WTC11 (cell line): ENCODE measurements at regions not wholly inside any gene's neighbourhood (a gene's known extent, or its start where the extent isn't known, plus 50 kb on each side); places are given as distances from the start of the nearest gene placed in this dataset.

ENCODE experiments used
- ATAC-seq: fragments of 200-7000 bp; cut with Tn5 transposase; 2 replicates; pipeline ENCODE4 v1.10.0; 2021; ENCODE audit warnings: mild to moderate bottlenecking, moderate library complexity
- CTCF ChIA-PET: fragments of 300-600 bp; sonication (Branson Sonifier 250); formaldehyde crosslinking; loops from one replicate; lab custom pipeline; 2021; ENCODE audit warnings: antibody characterized with exemption; lab: Charles Lee
- POLR2A ChIA-PET: fragments of 350-600 bp; sonication (Branson Sonifier 250); formaldehyde crosslinking; loops from one replicate; lab custom pipeline; 2021; ENCODE audit warnings: antibody characterized with exemption; lab: Charles Lee
- DNase-seq: peaks from one replicate; pipeline ENCODE4 v3.0.0; 2021; ENCODE audit warnings: low spot score
- H3K27ac Mint-ChIP-seq: 2 replicates; pipeline ENCODE4 v1.8.0; 2021; ENCODE audit warnings: mixed read lengths
- H3K27me3 Mint-ChIP-seq: 2 replicates; pipeline ENCODE4 v1.8.0; 2021; ENCODE audit warnings: low read depth, mild to moderate bottlenecking, moderate library complexity, mixed read lengths
- H3K36me3 Mint-ChIP-seq: 2 replicates; pipeline ENCODE4 v1.8.0; 2021; ENCODE audit warnings: mixed read lengths
- H3K4me1 Mint-ChIP-seq: 2 replicates; pipeline ENCODE4 v1.8.0; 2022; ENCODE audit warnings: mixed read lengths
- H3K4me3 Mint-ChIP-seq: 2 replicates; pipeline ENCODE4 v1.8.0; 2021; ENCODE audit warnings: mild to moderate bottlenecking, moderate library complexity, mixed read lengths
- H3K9me3 Mint-ChIP-seq: 2 replicates; pipeline ENCODE4 v1.8.0; 2021; ENCODE audit warnings: mixed read lengths
- CBFB ChIP-seq: sonication (generic); formaldehyde crosslinking; IDR thresholded peaks from 2 replicates; pipeline ENCODE4 v1.8.1; 2022; ENCODE audit warnings: mild to moderate bottlenecking, low read depth, missing genetic modification reagents
- E2F4 ChIP-seq: sonication (generic); formaldehyde crosslinking; IDR thresholded peaks from 2 replicates; pipeline ENCODE4 v1.8.1; 2022; ENCODE audit warnings: low read depth, mild to moderate bottlenecking, moderate library complexity, missing genetic modification reagents, borderline replicate concordance
- FOXK1 ChIP-seq: sonication (generic); formaldehyde crosslinking; IDR thresholded peaks from 2 replicates; pipeline ENCODE4 v1.8.0; 2022; ENCODE audit warnings: mild to moderate bottlenecking, moderate library complexity, missing genetic modification reagents
- GABPB1 ChIP-seq: sonication (generic); formaldehyde crosslinking; IDR thresholded peaks from 2 replicates; pipeline ENCODE4 v1.8.1; 2023; ENCODE audit warnings: mild to moderate bottlenecking, missing genetic modification reagents
- GRHL2 ChIP-seq: fragments of 250-450 bp; sonication (Bioruptor Pico); IDR thresholded peaks from 2 replicates; pipeline ENCODE4 v1.8.0; 2022; ENCODE audit warnings: mild to moderate bottlenecking, moderate library complexity; ENCODE audit not compliant: insufficient replicate concordance, severe bottlenecking
- JAZF1 ChIP-seq: fragments of 250-450 bp; sonication (Bioruptor Pico); IDR thresholded peaks from 2 replicates; pipeline ENCODE4 v1.9.0; 2021; ENCODE audit warnings: moderate library complexity, mild to moderate bottlenecking, inconsistent platforms
- NR2C2 ChIP-seq: sonication (generic); formaldehyde crosslinking; IDR thresholded peaks from 2 replicates; pipeline ENCODE4 v1.8.0; 2022; ENCODE audit warnings: mild to moderate bottlenecking, missing genetic modification reagents
- RELA ChIP-seq: sonication (generic); formaldehyde crosslinking; IDR thresholded peaks from 2 replicates; pipeline ENCODE4 v1.8.1; 2022; ENCODE audit warnings: missing genetic modification reagents, mild to moderate bottlenecking, borderline replicate concordance
- RORB ChIP-seq: fragments of 250-450 bp; sonication (Bioruptor Pico); IDR thresholded peaks from 2 replicates; pipeline ENCODE4 v1.9.0; 2021; ENCODE audit warnings: mild to moderate bottlenecking
- STAT6 ChIP-seq: sonication (generic); formaldehyde crosslinking; conservative IDR thresholded peaks from 2 replicates; pipeline ENCODE4 v1.8.1; 2023; ENCODE audit warnings: mild to moderate bottlenecking, low read depth, missing genetic modification reagents, moderate library complexity
- TCF7 ChIP-seq: sonication (generic); formaldehyde crosslinking; IDR thresholded peaks from 2 replicates; pipeline ENCODE4 v1.8.0; 2022; ENCODE audit warnings: mild to moderate bottlenecking, low read depth, missing genetic modification reagents, moderate library complexity
- TP53 ChIP-seq: sonication (generic); formaldehyde crosslinking; IDR thresholded peaks from 2 replicates; pipeline ENCODE4 v1.8.1; 2023; ENCODE audit warnings: mild to moderate bottlenecking, missing genetic modification reagents
- ZBTB43 ChIP-seq: sonication (generic); formaldehyde crosslinking; IDR thresholded peaks from 2 replicates; pipeline ENCODE4 v1.8.1; 2023; ENCODE audit warnings: mild to moderate bottlenecking, missing genetic modification reagents
- ZNF423 ChIP-seq: fragments of 250-450 bp; sonication (Bioruptor Pico); IDR thresholded peaks from 2 replicates; pipeline ENCODE4 v2.1.2; 2022; ENCODE audit warnings: mild to moderate bottlenecking, moderate library complexity
- TF ChIP-seq, protein P1 (sequence below): sonication (generic); formaldehyde crosslinking; IDR thresholded peaks from 2 replicates; pipeline ENCODE4 v1.8.1; 2023; ENCODE audit warnings: mild to moderate bottlenecking, missing genetic modification reagents
- TF ChIP-seq, protein P2 (sequence below): fragments of 250-450 bp; sonication (Bioruptor Pico); IDR thresholded peaks from 2 replicates; pipeline ENCODE4 v1.9.0; 2021; ENCODE audit warnings: mild to moderate bottlenecking
- TF ChIP-seq, protein P3 (sequence below): fragments of 250-450 bp; sonication (Bioruptor Pico); IDR thresholded peaks from 2 replicates; pipeline ENCODE4 v1.9.0; 2021; ENCODE audit warnings: mild to moderate bottlenecking
- TF ChIP-seq, protein P4 (sequence below): sonication (generic); formaldehyde crosslinking; IDR thresholded peaks from 2 replicates; pipeline ENCODE4 v1.8.1; 2022; ENCODE audit warnings: low read depth, missing genetic modification reagents, borderline replicate concordance

DNA sequence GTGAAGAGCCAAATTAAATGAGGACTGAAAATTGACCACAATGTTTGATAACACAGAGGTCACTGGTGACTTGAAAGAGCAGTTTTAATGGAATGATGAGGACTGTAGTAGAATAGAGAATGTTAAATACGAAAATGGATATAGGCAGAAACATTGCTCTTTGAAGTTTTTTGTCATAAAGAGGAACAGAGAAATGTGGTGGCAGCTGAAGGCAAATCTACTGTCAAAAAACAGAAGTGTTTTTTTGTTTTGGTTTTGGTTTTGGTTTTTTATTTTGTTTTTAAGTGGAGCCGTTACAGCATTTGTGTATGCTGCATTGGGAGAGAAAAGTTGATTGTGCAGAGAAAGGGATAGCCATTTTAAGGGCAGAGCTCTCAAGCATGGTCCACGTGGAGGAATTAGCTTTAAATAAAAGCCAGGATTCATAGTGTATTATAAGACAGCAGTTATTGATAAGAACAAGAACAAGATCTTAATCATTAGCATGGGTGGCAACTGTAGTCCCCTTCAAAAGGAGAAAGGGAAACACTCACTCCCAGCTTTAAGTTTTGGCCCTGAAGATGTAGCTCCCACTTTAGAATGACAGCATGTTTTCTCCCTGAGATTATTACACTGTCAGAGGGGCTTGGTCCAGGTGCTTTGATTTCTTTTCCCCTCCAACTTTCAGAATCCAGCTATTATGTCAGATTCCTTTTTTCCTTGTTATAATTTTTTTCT is 156.7 kb upstream of the BET1 start (continued):
- TF ChIP-seq ZBTB43 (CRISPR knock-in tag) (no peak), JAZF1 (no peak), E2F4 (CRISPR knock-in tag) (no peak), GRHL2 (CRISPR knock-in tag) (no peak), NR2C2 (no peak), GABPB1 (CRISPR knock-in tag) (no peak), TCF7 (CRISPR knock-in tag) (no peak), CBFB (CRISPR knock-in tag) (no peak), STAT6 (no peak)
- TF ChIP-seq, protein P1, sequence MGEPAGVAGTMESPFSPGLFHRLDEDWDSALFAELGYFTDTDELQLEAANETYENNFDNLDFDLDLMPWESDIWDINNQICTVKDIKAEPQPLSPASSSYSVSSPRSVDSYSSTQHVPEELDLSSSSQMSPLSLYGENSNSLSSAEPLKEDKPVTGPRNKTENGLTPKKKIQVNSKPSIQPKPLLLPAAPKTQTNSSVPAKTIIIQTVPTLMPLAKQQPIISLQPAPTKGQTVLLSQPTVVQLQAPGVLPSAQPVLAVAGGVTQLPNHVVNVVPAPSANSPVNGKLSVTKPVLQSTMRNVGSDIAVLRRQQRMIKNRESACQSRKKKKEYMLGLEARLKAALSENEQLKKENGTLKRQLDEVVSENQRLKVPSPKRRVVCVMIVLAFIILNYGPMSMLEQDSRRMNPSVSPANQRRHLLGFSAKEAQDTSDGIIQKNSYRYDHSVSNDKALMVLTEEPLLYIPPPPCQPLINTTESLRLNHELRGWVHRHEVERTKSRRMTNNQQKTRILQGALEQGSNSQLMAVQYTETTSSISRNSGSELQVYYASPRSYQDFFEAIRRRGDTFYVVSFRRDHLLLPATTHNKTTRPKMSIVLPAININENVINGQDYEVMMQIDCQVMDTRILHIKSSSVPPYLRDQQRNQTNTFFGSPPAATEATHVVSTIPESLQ (CRISPR knock-in tag) = no peak
- TF ChIP-seq, protein P2, sequence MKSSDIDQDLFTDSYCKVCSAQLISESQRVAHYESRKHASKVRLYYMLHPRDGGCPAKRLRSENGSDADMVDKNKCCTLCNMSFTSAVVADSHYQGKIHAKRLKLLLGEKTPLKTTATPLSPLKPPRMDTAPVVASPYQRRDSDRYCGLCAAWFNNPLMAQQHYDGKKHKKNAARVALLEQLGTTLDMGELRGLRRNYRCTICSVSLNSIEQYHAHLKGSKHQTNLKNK (CRISPR knock-in tag) = no peak

- POLR2A ChIA-PET = interaction anchor here (0.7 kb wide), 1 partner anchor 63 kb away, joined by 3 read pairs; no protein-coding TSS in a partner anchor
- Mint-ChIP-seq H3K27me3 (no peaks in the 10 kb centered on the region), H3K4me1 (no peaks in the 10 kb centered on the region), H3K4me3 (no peak overlapping the region), H3K27ac (no peak overlapping the region), H3K36me3 (peaks cover 13% of the 10 kb centered on the region), H3K9me3 (peaks cover 22% of the 10 kb centered on the region)
- no peak for DNase-seq
- CTCF ChIA-PET = no interaction called here
- ATAC-seq = no peak
- TF ChIP-seq RORB (CRISPR knock-in tag) = no peak
- no peak for TF ChIP-seq RELA (CRISPR knock-in tag)
- TF ChIP-seq JAZF1 = no peak
- TF ChIP-seq STAT6 = no peak
- TF ChIP-seq, protein P3, sequence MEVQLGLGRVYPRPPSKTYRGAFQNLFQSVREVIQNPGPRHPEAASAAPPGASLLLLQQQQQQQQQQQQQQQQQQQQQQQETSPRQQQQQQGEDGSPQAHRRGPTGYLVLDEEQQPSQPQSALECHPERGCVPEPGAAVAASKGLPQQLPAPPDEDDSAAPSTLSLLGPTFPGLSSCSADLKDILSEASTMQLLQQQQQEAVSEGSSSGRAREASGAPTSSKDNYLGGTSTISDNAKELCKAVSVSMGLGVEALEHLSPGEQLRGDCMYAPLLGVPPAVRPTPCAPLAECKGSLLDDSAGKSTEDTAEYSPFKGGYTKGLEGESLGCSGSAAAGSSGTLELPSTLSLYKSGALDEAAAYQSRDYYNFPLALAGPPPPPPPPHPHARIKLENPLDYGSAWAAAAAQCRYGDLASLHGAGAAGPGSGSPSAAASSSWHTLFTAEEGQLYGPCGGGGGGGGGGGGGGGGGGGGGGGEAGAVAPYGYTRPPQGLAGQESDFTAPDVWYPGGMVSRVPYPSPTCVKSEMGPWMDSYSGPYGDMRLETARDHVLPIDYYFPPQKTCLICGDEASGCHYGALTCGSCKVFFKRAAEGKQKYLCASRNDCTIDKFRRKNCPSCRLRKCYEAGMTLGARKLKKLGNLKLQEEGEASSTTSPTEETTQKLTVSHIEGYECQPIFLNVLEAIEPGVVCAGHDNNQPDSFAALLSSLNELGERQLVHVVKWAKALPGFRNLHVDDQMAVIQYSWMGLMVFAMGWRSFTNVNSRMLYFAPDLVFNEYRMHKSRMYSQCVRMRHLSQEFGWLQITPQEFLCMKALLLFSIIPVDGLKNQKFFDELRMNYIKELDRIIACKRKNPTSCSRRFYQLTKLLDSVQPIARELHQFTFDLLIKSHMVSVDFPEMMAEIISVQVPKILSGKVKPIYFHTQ (CRISPR knock-in tag) = no peak
- no peak for TF ChIP-seq FOXK1
- TF ChIP-seq ZNF423 (CRISPR knock-in tag) = no peak
- TF ChIP-seq, protein P4, sequence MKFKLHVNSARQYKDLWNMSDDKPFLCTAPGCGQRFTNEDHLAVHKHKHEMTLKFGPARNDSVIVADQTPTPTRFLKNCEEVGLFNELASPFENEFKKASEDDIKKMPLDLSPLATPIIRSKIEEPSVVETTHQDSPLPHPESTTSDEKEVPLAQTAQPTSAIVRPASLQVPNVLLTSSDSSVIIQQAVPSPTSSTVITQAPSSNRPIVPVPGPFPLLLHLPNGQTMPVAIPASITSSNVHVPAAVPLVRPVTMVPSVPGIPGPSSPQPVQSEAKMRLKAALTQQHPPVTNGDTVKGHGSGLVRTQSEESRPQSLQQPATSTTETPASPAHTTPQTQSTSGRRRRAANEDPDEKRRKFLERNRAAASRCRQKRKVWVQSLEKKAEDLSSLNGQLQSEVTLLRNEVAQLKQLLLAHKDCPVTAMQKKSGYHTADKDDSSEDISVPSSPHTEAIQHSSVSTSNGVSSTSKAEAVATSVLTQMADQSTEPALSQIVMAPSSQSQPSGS (CRISPR knock-in tag) = no peak
- TF ChIP-seq, protein P2 (CRISPR knock-in tag) = no peak
- TF ChIP-seq TP53 (CRISPR knock-in tag) = no peak
These were observed 157.3 kb upstream of the BET1 start for GRCh38 chr7:94161476-94161875.
